ENCODE measurements at regions not wholly inside any gene's neighbourhood (a gene's known extent, or its start where the extent isn't known, plus 50 kb on each side); places are given as distances from the start of the nearest gene placed in this dataset.

DNA sequence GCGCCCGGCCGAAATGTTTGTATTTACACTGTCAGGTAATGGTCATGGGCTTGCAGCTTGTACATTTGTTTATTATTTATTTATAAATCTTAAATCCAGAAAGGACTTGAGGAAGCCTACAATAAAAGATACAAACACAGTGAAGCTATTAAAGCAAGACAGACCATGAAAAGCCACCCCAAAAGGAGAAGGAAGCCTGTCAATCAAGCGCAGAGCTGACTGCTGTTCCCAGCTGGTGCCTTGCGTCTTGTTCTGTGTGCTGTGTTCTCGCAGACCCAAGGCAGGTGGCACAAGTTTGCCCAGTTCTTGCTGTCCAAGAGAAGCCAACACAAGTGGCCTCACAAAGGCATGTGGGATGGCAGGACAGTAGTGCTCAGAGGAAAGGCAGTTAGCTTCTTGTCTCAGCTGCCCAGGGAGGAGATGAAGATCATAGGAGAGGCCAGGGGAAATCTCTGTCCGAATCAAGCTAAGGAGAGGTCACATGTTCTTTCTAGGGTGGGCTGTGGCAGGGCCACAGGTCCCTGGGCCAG lies 73.2 kb downstream of the SLC25A47 start:
- no peak for DNase-seq (ENCODE audit: low read depth in 6 of 9, low spot score in 9 of 9)
- 96% methylated on average over 7 of the region's 7 CpGs for whole genome bisulfite sequencing
- Histone ChIP-seq H3K4me1 (ENCODE audit: control insufficient read depth in 2 of 2, insufficient read depth in 2 of 2, low read length in 2 of 2) (peaks cover 0 to under 1% of the 10 kb centered on the region in 2 donors), H3K27ac (ENCODE audit: low read depth in 1 of 2, low read length in 1 of 2) (no peak overlapping the region), H3K9me3 (ENCODE audit: control insufficient read depth in 2 of 2, insufficient read depth in 1 of 2, low read length in 1 of 2) (no peaks in the 10 kb centered on the region), H3K36me3 (ENCODE audit: control insufficient read depth in 2 of 2, insufficient read depth in 2 of 2, low read length in 1 of 2) (no peaks in the 10 kb centered on the region), H3K27me3 (ENCODE audit: control insufficient read depth in 2 of 2, insufficient read depth in 1 of 2, low read length in 1 of 2) (no peaks in the 10 kb centered on the region), H3K4me3 (ENCODE audit: low read length in 2 of 2) (no peak overlapping the region)

DNA sequence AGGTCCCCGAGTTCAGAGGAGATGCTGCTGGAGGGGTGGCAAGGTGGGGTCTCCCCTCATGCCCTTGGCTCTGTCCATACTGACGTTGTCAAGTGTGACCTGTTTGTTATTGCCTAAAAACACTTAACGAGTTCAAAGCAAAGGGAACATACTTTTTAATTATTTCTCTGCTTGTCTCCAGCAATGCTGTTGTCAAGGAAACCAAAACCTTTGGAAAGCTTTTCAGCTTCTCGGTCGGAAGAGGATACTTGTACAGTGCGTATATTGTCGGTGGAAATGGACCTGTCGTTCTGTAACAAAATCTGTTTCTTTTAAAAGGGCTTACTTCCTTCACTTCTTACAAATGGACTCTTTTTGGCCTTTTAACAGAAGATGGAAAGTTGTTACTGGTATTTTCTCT lies 73.9 kb downstream of the SLC25A47 start:
- Histone ChIP-seq H3K4me3 (ENCODE audit: low read length in 2 of 2) (no peak overlapping the region), H3K27me3 (ENCODE audit: control insufficient read depth in 2 of 2, insufficient read depth in 1 of 2, low read length in 1 of 2) (no peaks in the 10 kb centered on the region), H3K4me1 (ENCODE audit: control insufficient read depth in 2 of 2, insufficient read depth in 2 of 2, low read length in 2 of 2) (peaks cover 0 to 6% of the 10 kb centered on the region in 2 donors), H3K27ac (ENCODE audit: low read depth in 1 of 2, low read length in 1 of 2) (no peak overlapping the region), H3K9me3 (ENCODE audit: control insufficient read depth in 2 of 2, insufficient read depth in 1 of 2, low read length in 1 of 2) (no peaks in the 10 kb centered on the region), H3K36me3 (ENCODE audit: control insufficient read depth in 2 of 2, insufficient read depth in 2 of 2, low read length in 1 of 2) (no peaks in the 10 kb centered on the region)
- no peak for DNase-seq (ENCODE audit: low read depth in 6 of 9, low spot score in 9 of 9)
- 92% methylated on average over 8 of the region's 8 CpGs for WGBS

DNA sequence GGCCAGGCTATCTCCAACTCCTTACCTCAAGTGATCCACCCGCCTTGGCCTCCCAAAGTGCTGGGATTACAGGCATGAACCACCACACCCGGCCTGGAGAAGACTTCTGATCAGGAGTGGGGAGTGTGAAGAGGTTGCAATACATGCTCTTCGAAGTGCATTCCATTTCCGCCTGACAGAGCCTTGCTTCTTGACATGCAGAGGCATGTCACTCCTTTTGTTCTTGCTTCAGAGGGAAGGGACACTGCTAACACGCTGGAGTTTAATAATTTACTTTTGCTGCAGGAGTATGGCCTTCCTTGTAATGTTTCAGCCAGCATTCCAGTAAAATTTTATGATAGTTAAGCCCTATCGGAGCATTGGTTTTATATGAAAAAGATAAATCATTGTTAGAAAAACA lies 74.9 kb downstream of the SLC25A47 start:
- no peak overlapping the region for H3K27ac ChIP-seq (ENCODE audit: low read depth in 1 of 2, low read length in 1 of 2)
- H3K27me3 ChIP-seq (ENCODE audit: control insufficient read depth in 2 of 2, insufficient read depth in 1 of 2, low read length in 1 of 2): no peaks in the 10 kb centered on the region
- no peaks in the 10 kb centered on the region for H3K36me3 ChIP-seq (ENCODE audit: control insufficient read depth in 2 of 2, insufficient read depth in 2 of 2, low read length in 1 of 2)
- no peaks in the 10 kb centered on the region for H3K9me3 ChIP-seq (ENCODE audit: control insufficient read depth in 2 of 2, insufficient read depth in 1 of 2, low read length in 1 of 2)
- no peak for DNase-seq (ENCODE audit: low read depth in 6 of 9, low spot score in 9 of 9)
- H3K4me3 ChIP-seq (ENCODE audit: low read length in 2 of 2): no peak overlapping the region
- WGBS: 95% methylated on average over 6 of the region's 6 CpGs
- peaks cover 0 to 14% of the 10 kb centered on the region in 2 donors for H3K4me1 ChIP-seq (ENCODE audit: control insufficient read depth in 2 of 2, insufficient read depth in 2 of 2, low read length in 2 of 2)

DNA sequence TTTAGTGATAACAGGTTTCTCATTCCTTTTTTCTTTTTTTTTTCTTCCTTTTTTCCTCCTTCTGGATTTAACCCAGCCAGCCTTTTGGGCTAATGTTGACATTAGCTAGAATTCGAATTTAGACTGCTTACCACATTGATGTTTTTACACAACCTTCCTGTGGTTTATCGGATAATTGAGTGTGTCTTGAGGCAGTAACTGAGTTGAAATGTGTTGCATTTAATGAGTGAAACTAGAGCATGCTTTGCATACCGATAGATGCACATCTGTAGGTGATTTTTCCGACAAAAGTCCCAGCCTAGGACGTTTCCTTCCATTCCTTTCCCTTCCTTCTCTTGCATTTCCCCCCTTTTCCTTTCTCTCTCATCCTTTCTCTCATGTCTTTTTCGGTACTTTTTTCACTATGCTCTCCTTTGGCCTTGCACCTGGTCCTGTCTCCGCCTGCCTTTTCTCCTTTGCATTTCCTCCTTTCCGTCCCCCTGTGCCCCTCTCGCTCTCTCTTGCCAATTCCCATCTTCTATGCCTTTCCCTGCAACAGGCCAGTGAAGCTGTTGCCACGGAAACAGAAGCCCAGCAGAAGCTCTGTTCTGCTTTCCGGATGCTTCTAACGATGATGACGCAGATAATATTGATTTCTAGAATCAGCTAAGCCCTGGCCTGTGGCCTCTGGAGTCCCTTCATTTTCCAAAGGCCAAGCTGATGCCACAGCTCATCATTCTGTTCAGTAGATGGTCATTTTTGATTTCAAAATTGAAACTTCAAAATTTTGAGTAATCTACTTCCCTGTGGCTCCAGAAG lies 76.1 kb downstream of the SLC25A47 start:
- Histone ChIP-seq H3K27ac (ENCODE audit: low read depth in 1 of 2, low read length in 1 of 2) (no peak overlapping the region), H3K4me3 (ENCODE audit: low read length in 2 of 2) (no peak overlapping the region), H3K9me3 (ENCODE audit: control insufficient read depth in 2 of 2, insufficient read depth in 1 of 2, low read length in 1 of 2) (no peaks in the 10 kb centered on the region), H3K36me3 (ENCODE audit: control insufficient read depth in 2 of 2, insufficient read depth in 2 of 2, low read length in 1 of 2) (no peaks in the 10 kb centered on the region), H3K27me3 (ENCODE audit: control insufficient read depth in 2 of 2, insufficient read depth in 1 of 2, low read length in 1 of 2) (no peaks in the 10 kb centered on the region), H3K4me1 (ENCODE audit: control insufficient read depth in 2 of 2, insufficient read depth in 2 of 2, low read length in 2 of 2) (peaks cover 0 to 17% of the 10 kb centered on the region in 2 donors)
- DNase-seq (ENCODE audit: low read depth in 6 of 9, low spot score in 9 of 9): no peak
- 95% methylated on average over 13 of the region's 13 CpGs for WGBS

DNA sequence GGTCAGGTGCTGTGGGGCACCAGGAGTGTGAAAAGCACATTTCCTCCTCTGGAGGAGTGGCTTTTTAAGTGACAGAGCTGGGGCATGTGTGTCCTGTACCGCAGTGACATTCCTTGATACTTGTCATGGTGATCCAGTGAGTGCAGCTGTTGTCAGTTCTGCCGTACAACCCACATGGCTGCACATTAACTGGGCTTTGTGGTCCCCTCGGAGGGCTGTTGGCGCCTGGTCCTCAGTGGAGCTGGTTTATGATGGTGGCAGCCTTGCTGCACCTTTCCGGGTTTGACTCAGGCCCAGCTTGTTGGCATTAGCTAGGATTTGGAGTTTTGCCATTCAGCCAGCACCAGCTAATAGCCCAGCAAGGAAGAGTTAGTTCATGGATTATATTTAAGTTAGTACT lies 77.0 kb downstream of the SLC25A47 start:
- no peaks in the 10 kb centered on the region for H3K9me3 ChIP-seq (ENCODE audit: control insufficient read depth in 2 of 2, insufficient read depth in 1 of 2, low read length in 1 of 2)
- no peaks in the 10 kb centered on the region for H3K27me3 ChIP-seq (ENCODE audit: control insufficient read depth in 2 of 2, insufficient read depth in 1 of 2, low read length in 1 of 2)
- H3K4me1 ChIP-seq (ENCODE audit: control insufficient read depth in 2 of 2, insufficient read depth in 2 of 2, low read length in 2 of 2): peaks cover 0 to 21% of the 10 kb centered on the region in 2 donors
- H3K36me3 ChIP-seq (ENCODE audit: control insufficient read depth in 2 of 2, insufficient read depth in 2 of 2, low read length in 1 of 2): no peaks in the 10 kb centered on the region
- WGBS: 97% methylated on average over 5 of the region's 5 CpGs
- no peak overlapping the region for H3K27ac ChIP-seq (ENCODE audit: low read depth in 1 of 2, low read length in 1 of 2)
- no peak for DNase-seq (ENCODE audit: low read depth in 6 of 9, low spot score in 9 of 9)
- no peak overlapping the region for H3K4me3 ChIP-seq (ENCODE audit: low read length in 2 of 2)

GRCh38 chr14:100401031-100401692 lies 78.0 kb downstream of the SLC25A47 start:
- peaks cover 4 to 30% of the 10 kb centered on the region in 2 donors for H3K4me1 ChIP-seq (ENCODE audit: control insufficient read depth in 2 of 2, insufficient read depth in 2 of 2, low read length in 2 of 2)

GRCh38 chr14:100401792-100402191 lies 78.7 kb downstream of the SLC25A47 start:
- WGBS: 71% methylated on average over 3 of the region's 3 CpGs

More at GRCh38 chr14:100401031-100401692, 78.0 kb downstream of the SLC25A47 start:
- Histone ChIP-seq H3K9me3 (ENCODE audit: control insufficient read depth in 2 of 2, insufficient read depth in 1 of 2, low read length in 1 of 2) (no peaks in the 10 kb centered on the region), H3K27ac (ENCODE audit: low read depth in 1 of 2, low read length in 1 of 2) (no peak overlapping the region), H3K27me3 (ENCODE audit: control insufficient read depth in 2 of 2, insufficient read depth in 1 of 2, low read length in 1 of 2) (no peaks in the 10 kb centered on the region), H3K4me3 (ENCODE audit: low read length in 2 of 2) (no peak overlapping the region), H3K36me3 (ENCODE audit: control insufficient read depth in 2 of 2, insufficient read depth in 2 of 2, low read length in 1 of 2) (no peaks in the 10 kb centered on the region)
- 97% methylated on average over 17 of the region's 17 CpGs for WGBS
- no peak for DNase-seq (ENCODE audit: low read depth in 6 of 9, low spot score in 9 of 9)

DNA sequence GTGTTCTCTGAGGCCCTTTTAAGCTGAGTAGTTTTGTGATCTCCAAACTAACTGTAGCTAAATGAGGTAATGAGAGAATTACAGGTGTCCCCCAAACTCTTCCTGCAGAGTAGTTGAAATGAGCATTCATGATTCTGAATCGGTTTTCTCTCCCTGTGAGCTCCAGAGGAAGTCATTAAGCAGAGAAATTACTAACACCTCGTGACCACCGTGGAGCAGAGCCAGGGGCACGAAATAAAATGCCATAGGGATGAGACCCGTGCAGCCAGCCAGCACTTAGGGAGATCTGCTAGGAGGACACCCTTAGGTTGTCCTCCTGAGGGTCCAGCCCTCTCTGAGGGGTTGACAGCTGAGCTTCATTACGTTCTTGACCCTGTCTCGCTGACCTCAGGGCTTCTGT lies 79.5 kb downstream of the SLC25A47 start:
- H3K9me3 ChIP-seq (ENCODE audit: control insufficient read depth in 2 of 2, insufficient read depth in 1 of 2, low read length in 1 of 2): no peaks in the 10 kb centered on the region
- no peak overlapping the region for H3K4me3 ChIP-seq (ENCODE audit: low read length in 2 of 2)
- DNase-seq (ENCODE audit: low read depth in 6 of 9, low spot score in 9 of 9): no peak
- no peak overlapping the region for H3K27ac ChIP-seq (ENCODE audit: low read depth in 1 of 2, low read length in 1 of 2)
- 66% methylated on average over 7 of the region's 7 CpGs for WGBS
- no peaks in the 10 kb centered on the region for H3K27me3 ChIP-seq (ENCODE audit: control insufficient read depth in 2 of 2, insufficient read depth in 1 of 2, low read length in 1 of 2)
- H3K36me3 ChIP-seq (ENCODE audit: control insufficient read depth in 2 of 2, insufficient read depth in 2 of 2, low read length in 1 of 2): no peaks in the 10 kb centered on the region
- peaks cover 11 to 44% of the 10 kb centered on the region in 2 donors for H3K4me1 ChIP-seq (ENCODE audit: control insufficient read depth in 2 of 2, insufficient read depth in 2 of 2, low read length in 2 of 2)

More at GRCh38 chr14:100401792-100402191, 78.7 kb downstream of the SLC25A47 start:
- H3K4me1 ChIP-seq (ENCODE audit: control insufficient read depth in 2 of 2, insufficient read depth in 2 of 2, low read length in 2 of 2): peaks cover 10 to 36% of the 10 kb centered on the region in 2 donors
- no peaks in the 10 kb centered on the region for H3K36me3 ChIP-seq (ENCODE audit: control insufficient read depth in 2 of 2, insufficient read depth in 2 of 2, low read length in 1 of 2)
- H3K4me3 ChIP-seq (ENCODE audit: low read length in 2 of 2): no peak overlapping the region
- no peaks in the 10 kb centered on the region for H3K27me3 ChIP-seq (ENCODE audit: control insufficient read depth in 2 of 2, insufficient read depth in 1 of 2, low read length in 1 of 2)
- DNase-seq (ENCODE audit: low read depth in 6 of 9, low spot score in 9 of 9): no peak
- no peak overlapping the region for H3K27ac ChIP-seq (ENCODE audit: low read depth in 1 of 2, low read length in 1 of 2)
- H3K9me3 ChIP-seq (ENCODE audit: control insufficient read depth in 2 of 2, insufficient read depth in 1 of 2, low read length in 1 of 2): no peaks in the 10 kb centered on the region

DNA sequence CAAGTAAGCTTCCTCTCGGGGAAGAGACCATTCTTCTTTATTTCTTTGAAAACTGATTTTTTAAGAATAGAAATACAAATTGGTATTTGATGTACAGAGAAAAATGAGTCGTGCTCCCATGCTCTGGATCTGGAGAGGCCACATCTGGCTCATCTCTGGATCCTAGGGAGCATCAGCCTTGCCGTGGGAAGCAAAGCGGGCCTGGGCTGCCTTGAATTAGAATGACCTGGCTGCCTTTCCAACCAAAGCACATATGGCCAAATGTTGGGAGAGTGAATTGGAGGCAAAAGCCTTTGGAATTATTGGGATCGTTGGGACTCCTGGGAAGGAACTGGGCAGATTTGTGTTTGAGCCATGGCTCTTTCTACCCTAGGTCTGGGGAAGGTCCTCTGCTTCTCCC lies 80.0 kb downstream of the SLC25A47 start:
- 98% methylated on average over 5 of the region's 5 CpGs for WGBS
- DNase-seq (ENCODE audit: low read depth in 6 of 9, low spot score in 9 of 9): no peak
- Histone ChIP-seq H3K9me3 (ENCODE audit: control insufficient read depth in 2 of 2, insufficient read depth in 1 of 2, low read length in 1 of 2) (no peaks in the 10 kb centered on the region), H3K36me3 (ENCODE audit: control insufficient read depth in 2 of 2, insufficient read depth in 2 of 2, low read length in 1 of 2) (no peaks in the 10 kb centered on the region), H3K4me1 (ENCODE audit: control insufficient read depth in 2 of 2, insufficient read depth in 2 of 2, low read length in 2 of 2) (peaks cover 11 to 45% of the 10 kb centered on the region in 2 donors), H3K4me3 (ENCODE audit: low read length in 2 of 2) (no peak overlapping the region), H3K27me3 (ENCODE audit: control insufficient read depth in 2 of 2, insufficient read depth in 1 of 2, low read length in 1 of 2) (no peaks in the 10 kb centered on the region), H3K27ac (ENCODE audit: low read depth in 1 of 2, low read length in 1 of 2) (no peak overlapping the region)

Data from thymus (tissue), 11 donors.